CD14-positive monocyte (primary cell): ENCODE measurements at regions not wholly inside any gene's neighbourhood (a gene's known extent, or its start where the extent isn't known, plus 50 kb on each side); places are given as distances from the start of the nearest gene placed in this dataset.

ENCODE experiments used
- DNase-seq, 3 donors: peaks; one replicate each; pipeline ENCODE4 v3.0.0-alpha.2; 2011 to 2022
- H2AFZ ChIP-seq: 2 replicates; pipeline ENCODE4 v1.6.0; 2012; ENCODE audit warnings: mild to moderate bottlenecking, low read depth, low read length, inconsistent platforms; ENCODE audit not compliant: insufficient read depth, poor library complexity, severe bottlenecking
- H3K27ac ChIP-seq, 2 donors: 1 replicate in 1 of 2; 2 replicates in 1 of 2; pipeline ENCODE4 v1.5.1; 2012 to 2013; ENCODE audit warnings: low read length in 2 of 2, control low read depth in 1 of 2, inconsistent platforms in 1 of 2, low read depth in 1 of 2, mild to moderate bottlenecking in 1 of 2
- H3K27me3 ChIP-seq, 2 donors: one replicate each; pipeline versions ENCODE4 v1.6.0 to v1.6.1; 2011 to 2013; ENCODE audit warnings: low read length in 2 of 2; ENCODE audit not compliant: control insufficient read depth in 2 of 2, insufficient read depth in 2 of 2
- H3K36me3 ChIP-seq, 2 donors: replicated peaks in 1 of 2; 1 replicate in 1 of 2; 2 replicates in 1 of 2; pipeline versions ENCODE4 v1.5.1 to v1.6.1; 2012 to 2013; ENCODE audit warnings: low read length in 2 of 2, control low read depth in 1 of 2, inconsistent platforms in 1 of 2, mild to moderate bottlenecking in 1 of 2; ENCODE audit not compliant: insufficient read depth in 2 of 2, control insufficient read depth in 1 of 2
- H3K4me1 ChIP-seq, 2 donors: 1 replicate in 1 of 2; 2 replicates in 1 of 2; pipeline versions ENCODE4 v1.5.1 to v1.6.1; 2012 to 2013; ENCODE audit warnings: low read length in 2 of 2, control low read depth in 1 of 2, inconsistent platforms in 1 of 2, mild to moderate bottlenecking in 1 of 2, moderate library complexity in 1 of 2; ENCODE audit not compliant: insufficient read depth in 2 of 2, control insufficient read depth in 1 of 2
- H3K4me2 ChIP-seq: replicated peaks from 2 replicates; pipeline ENCODE3; 2012; ENCODE audit warnings: low read length, moderate library complexity, mild to moderate bottlenecking; ENCODE audit not compliant: poor library complexity, severe bottlenecking; ENCODE audit errors: extremely low read depth
- H3K4me3 ChIP-seq, 3 experiments: fragments of 200-600 bp in 1 of 3; sonication (generic) in 1 of 3; replicated peaks in 1 of 3; 1 replicate in 2 of 3; 2 replicates in 1 of 3; pipeline ENCODE4 v1.5.1; 2011 to 2013; ENCODE audit warnings: low read length in 3 of 3, mild to moderate bottlenecking in 3 of 3, control low read depth in 2 of 3, low read depth in 2 of 3, inconsistent platforms in 1 of 3, moderate library complexity in 1 of 3
- H3K79me2 ChIP-seq: 2 replicates; pipeline ENCODE4 v1.6.0; 2012; ENCODE audit warnings: mild to moderate bottlenecking, control low read depth, inconsistent platforms, low read length, moderate library complexity; ENCODE audit not compliant: insufficient read depth
- H3K9ac ChIP-seq: 2 replicates; pipeline ENCODE4 v1.6.0; 2017; ENCODE audit warnings: low read length, mild to moderate bottlenecking; ENCODE audit not compliant: insufficient read depth, poor library complexity, severe bottlenecking
- H3K9me3 ChIP-seq, 2 donors: replicated peaks in 1 of 2; 1 replicate in 1 of 2; 2 replicates in 1 of 2; pipeline versions ENCODE4 v1.5.1 to v1.6.1; 2012 to 2013; ENCODE audit warnings: low read length in 2 of 2, control low read depth in 1 of 2; ENCODE audit not compliant: control insufficient read depth in 1 of 2, insufficient read depth in 1 of 2
- H4K20me1 ChIP-seq: 2 replicates; pipeline ENCODE4 v1.6.0; 2012; ENCODE audit warnings: mild to moderate bottlenecking, low read length, control low read depth, moderate library complexity; ENCODE audit not compliant: insufficient read depth
- H3K27ac Mint-ChIP-seq, 7 donors: one replicate each; pipeline ENCODE4 v1.8.0; 2020; ENCODE audit warnings: mild to moderate bottlenecking in 7 of 7, mixed read lengths in 7 of 7, moderate library complexity in 6 of 7, inconsistent platforms in 2 of 7
- H3K27me3 Mint-ChIP-seq, 3 donors: one replicate each; pipeline ENCODE4 v1.8.0; 2021 to 2022; ENCODE audit warnings: low read depth in 3 of 3, mild to moderate bottlenecking in 3 of 3, mixed read lengths in 3 of 3, moderate library complexity in 3 of 3, inconsistent platforms in 1 of 3
- H3K36me3 Mint-ChIP-seq, 2 donors: one replicate each; pipeline ENCODE4 v1.8.0; 2020; ENCODE audit warnings: mixed read lengths in 2 of 2, inconsistent platforms in 1 of 2, mild to moderate bottlenecking in 1 of 2
- H3K4me1 Mint-ChIP-seq: one replicate; pipeline ENCODE4 v1.8.0; 2020; ENCODE audit warnings: mild to moderate bottlenecking, mixed read lengths
- H3K4me3 Mint-ChIP-seq, 2 donors: one replicate each; pipeline ENCODE4 v1.8.0; 2020; ENCODE audit warnings: mild to moderate bottlenecking in 2 of 2, mixed read lengths in 2 of 2, moderate library complexity in 1 of 2
- H3K9me3 Mint-ChIP-seq, 7 donors: one replicate each; pipeline ENCODE4 v1.8.0; 2020 to 2022; ENCODE audit warnings: mixed read lengths in 7 of 7, mild to moderate bottlenecking in 6 of 7, moderate library complexity in 6 of 7, inconsistent platforms in 2 of 7
- WGBS: methylation state at CpG from one replicate; pipeline ENCODE4 v1.1.5; 2013; ENCODE audit warnings: missing lambda C conversion rate; ENCODE audit not compliant: insufficient coverage; 5-methylcytosine and 5-hydroxymethylcytosine counted together
- intact Hi-C, 2 donors: fragments of 100-400 bp; cut with micrococcal nuclease; formaldehyde crosslinking; loops; one replicate each; pipeline versions ENCODE4 v1.15.0 to v1.15.1; 2023
- TF ChIP-seq, protein P1 (sequence below): fragments of 200-600 bp; IDR thresholded peaks from one replicate; pipeline ENCODE4 v1.8.0; 2022; ENCODE audit warnings: antibody characterized with exemption, mild to moderate bottlenecking

DNA sequence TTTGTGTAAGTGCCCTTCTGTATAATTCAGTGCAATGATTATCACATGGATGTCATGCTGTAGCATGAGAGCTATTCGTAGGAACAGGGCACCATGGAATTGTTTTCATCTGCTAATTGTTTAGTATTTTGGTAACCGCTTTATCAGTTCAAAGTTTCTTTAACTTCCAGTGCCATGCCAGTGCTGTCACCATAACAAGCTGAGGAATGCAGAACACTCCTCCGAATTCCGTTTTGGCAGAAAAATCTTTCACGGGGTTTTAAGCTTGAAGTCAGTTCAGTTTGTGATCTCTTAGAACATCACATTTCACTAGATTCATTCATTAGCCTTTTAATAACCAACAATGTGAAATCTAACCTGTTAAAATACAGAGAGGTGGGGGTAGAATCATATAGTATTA lies 117.2 kb upstream of the SEMA3C start:
- WGBS = 100% methylated on average over 2 of the region's 5 CpGs
- intact Hi-C loops = no loop called here
- Histone ChIP-seq H4K20me1 (no peaks in the 10 kb centered on the region), H3K27ac (no peak overlapping the region), H3K4me1 (no peaks in the 10 kb centered on the region), H3K9me3 (peaks cover 0 to 13% of the 10 kb centered on the region in 2 donors), H3K36me3 (no peaks in the 10 kb centered on the region), H3K27me3 (no peaks in the 10 kb centered on the region), H3K79me2 (no peaks in the 10 kb centered on the region), H2AFZ (no peak overlapping the region), H3K4me2 (no peak overlapping the region), H3K4me3 (no peak overlapping the region), H3K9ac (no peak overlapping the region)
- no peaks in the 10 kb centered on the region for H3K36me3 Mint-ChIP-seq
- TF ChIP-seq, protein P1, sequence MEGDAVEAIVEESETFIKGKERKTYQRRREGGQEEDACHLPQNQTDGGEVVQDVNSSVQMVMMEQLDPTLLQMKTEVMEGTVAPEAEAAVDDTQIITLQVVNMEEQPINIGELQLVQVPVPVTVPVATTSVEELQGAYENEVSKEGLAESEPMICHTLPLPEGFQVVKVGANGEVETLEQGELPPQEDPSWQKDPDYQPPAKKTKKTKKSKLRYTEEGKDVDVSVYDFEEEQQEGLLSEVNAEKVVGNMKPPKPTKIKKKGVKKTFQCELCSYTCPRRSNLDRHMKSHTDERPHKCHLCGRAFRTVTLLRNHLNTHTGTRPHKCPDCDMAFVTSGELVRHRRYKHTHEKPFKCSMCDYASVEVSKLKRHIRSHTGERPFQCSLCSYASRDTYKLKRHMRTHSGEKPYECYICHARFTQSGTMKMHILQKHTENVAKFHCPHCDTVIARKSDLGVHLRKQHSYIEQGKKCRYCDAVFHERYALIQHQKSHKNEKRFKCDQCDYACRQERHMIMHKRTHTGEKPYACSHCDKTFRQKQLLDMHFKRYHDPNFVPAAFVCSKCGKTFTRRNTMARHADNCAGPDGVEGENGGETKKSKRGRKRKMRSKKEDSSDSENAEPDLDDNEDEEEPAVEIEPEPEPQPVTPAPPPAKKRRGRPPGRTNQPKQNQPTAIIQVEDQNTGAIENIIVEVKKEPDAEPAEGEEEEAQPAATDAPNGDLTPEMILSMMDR = no peak
- H3K4me3 Mint-ChIP-seq = no peak overlapping the region
- DNase-seq = no peak
- peaks cover 0 to 1% (median 0%) of the 10 kb centered on the region in 3 donors for H3K27me3 Mint-ChIP-seq
- H3K9me3 Mint-ChIP-seq = peaks cover 2 to 19% (median 13%) of the 10 kb centered on the region in 7 donors
- H3K27ac Mint-ChIP-seq = no peak overlapping the region
- no peaks in the 10 kb centered on the region for H3K4me1 Mint-ChIP-seq

DNA sequence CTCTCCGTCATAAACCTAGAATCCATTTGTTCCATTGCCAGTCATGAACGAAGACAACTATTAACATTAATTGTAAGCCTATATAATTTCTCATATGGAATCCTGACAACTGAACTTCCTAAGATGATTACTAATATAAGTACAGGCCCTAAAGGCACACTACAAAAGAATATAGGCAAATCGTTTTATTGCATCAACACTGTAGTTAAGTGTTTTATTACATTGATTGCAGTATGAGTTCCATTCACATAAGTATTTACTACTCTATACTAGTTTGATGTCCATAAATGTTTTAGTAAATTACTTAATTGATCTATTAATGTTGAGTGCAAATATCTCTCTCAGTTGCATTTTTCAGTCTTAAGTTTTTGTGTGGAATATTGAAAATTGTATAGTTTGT lies 113.1 kb upstream of the SEMA3C start:
- Histone ChIP-seq H3K4me3 (no peak overlapping the region), H3K36me3 (no peaks in the 10 kb centered on the region), H3K27me3 (no peaks in the 10 kb centered on the region), H2AFZ (no peak overlapping the region), H3K4me1 (no peaks in the 10 kb centered on the region), H3K9ac (no peak overlapping the region), H3K27ac (no peak overlapping the region), H3K9me3 (no peaks in the 10 kb centered on the region), H4K20me1 (no peaks in the 10 kb centered on the region), H3K79me2 (no peaks in the 10 kb centered on the region), H3K4me2 (no peak overlapping the region)
- H3K9me3 Mint-ChIP-seq = peaks cover 0 to 5% (median 4%) of the 10 kb centered on the region in 7 donors
- no peak overlapping the region for H3K4me3 Mint-ChIP-seq
- WGBS = no CpG with 5 or more reads among the region's 3 CpGs
- no peak overlapping the region for H3K27ac Mint-ChIP-seq
- TF ChIP-seq, protein P1 = no peak
- no peaks in the 10 kb centered on the region for H3K4me1 Mint-ChIP-seq
- H3K36me3 Mint-ChIP-seq = no peaks in the 10 kb centered on the region
- H3K27me3 Mint-ChIP-seq = no peaks in the 10 kb centered on the region
- DNase-seq = no peak
- intact Hi-C loops = no loop called here
